Spleen (tissue), 7 donors: ENCODE measurements at regions not wholly inside any gene's neighbourhood (a gene's known extent, or its start where the extent isn't known, plus 50 kb on each side); places are given as distances from the start of the nearest gene placed in this dataset.

ENCODE experiments used
- POLR2A ChIP-seq, 3 donors: fragments of 450-650 bp; IDR thresholded peaks; one replicate each; pipeline ENCODE4 v1.5.1; 2017; ENCODE audit warnings: antibody characterized with exemption in 3 of 3, mild to moderate bottlenecking in 1 of 3
- TF ChIP-seq, protein P1 (sequence below), 11 experiments: fragments of 200-600 bp in 7 of 11; fragments of 450-650 bp in 4 of 11; sonication (generic) in 4 of 11; IDR thresholded peaks in 8 of 11; conservative IDR thresholded peaks in 3 of 11; 1 replicate in 7 of 11; 2 replicates in 4 of 11; pipeline versions ENCODE4 v1.4.0 to v1.8.0; 2016 to 2021; ENCODE audit warnings: antibody characterized with exemption in 11 of 11, inconsistent platforms in 4 of 11, mild to moderate bottlenecking in 1 of 11
- donor health status: DM: no; HTN: no; CAD: no; lungs with moderate emphysema.
- donor health status: DM: no; HTN: no; CAD: no.
- donor health status: DM: no; HTN: no; CAD: no.

GRCh38 chr5:54673523-54674225, 156.1 kb downstream of the SNX18 start:
- TF ChIP-seq, protein P1, sequence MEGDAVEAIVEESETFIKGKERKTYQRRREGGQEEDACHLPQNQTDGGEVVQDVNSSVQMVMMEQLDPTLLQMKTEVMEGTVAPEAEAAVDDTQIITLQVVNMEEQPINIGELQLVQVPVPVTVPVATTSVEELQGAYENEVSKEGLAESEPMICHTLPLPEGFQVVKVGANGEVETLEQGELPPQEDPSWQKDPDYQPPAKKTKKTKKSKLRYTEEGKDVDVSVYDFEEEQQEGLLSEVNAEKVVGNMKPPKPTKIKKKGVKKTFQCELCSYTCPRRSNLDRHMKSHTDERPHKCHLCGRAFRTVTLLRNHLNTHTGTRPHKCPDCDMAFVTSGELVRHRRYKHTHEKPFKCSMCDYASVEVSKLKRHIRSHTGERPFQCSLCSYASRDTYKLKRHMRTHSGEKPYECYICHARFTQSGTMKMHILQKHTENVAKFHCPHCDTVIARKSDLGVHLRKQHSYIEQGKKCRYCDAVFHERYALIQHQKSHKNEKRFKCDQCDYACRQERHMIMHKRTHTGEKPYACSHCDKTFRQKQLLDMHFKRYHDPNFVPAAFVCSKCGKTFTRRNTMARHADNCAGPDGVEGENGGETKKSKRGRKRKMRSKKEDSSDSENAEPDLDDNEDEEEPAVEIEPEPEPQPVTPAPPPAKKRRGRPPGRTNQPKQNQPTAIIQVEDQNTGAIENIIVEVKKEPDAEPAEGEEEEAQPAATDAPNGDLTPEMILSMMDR (IDR thresholded peaks at IDR 0.05 in 8 of 11, conservative IDR thresholded peaks at IDR 0.05 in 3 of 11): peak in 2 of 11 experiments; percentile 28 to 33
- TF ChIP-seq POLR2A (IDR thresholded peaks at IDR 0.05): no peak
